GM23338 (cell line): ENCODE measurements at regions not wholly inside any gene's neighbourhood (a gene's known extent, or its start where the extent isn't known, plus 50 kb on each side); places are given as distances from the start of the nearest gene placed in this dataset.

Experiments
- ATAC-seq: fragments of 200-7000 bp; cut with Tn5 transposase; 3 replicates; pipeline ENCODE4 v1.9.1; 2020
- DNase-seq: peaks from one replicate; pipeline ENCODE4 v3.0.0-alpha.2; 2015; ENCODE audit warnings: low spot score
- H2AFZ ChIP-seq: fragments of 200-600 bp; sonication (generic); 2 replicates; pipeline ENCODE4 v1.8.0; 2016; ENCODE audit warnings: antibody characterized with exemption, mild to moderate bottlenecking, moderate library complexity
- H3F3A ChIP-seq: fragments of 200-600 bp; sonication (generic); replicated peaks from 2 replicates; pipeline ENCODE4 v1.8.0; 2017; ENCODE audit warnings: antibody characterized with exemption, mixed run types, low read depth
- H3K27ac ChIP-seq: fragments of 200-600 bp; sonication (generic); 2 replicates; pipeline ENCODE4 v1.6.1; 2016; ENCODE audit warnings: low read depth
- H3K27me3 ChIP-seq: fragments of 200-600 bp; sonication (generic); 2 replicates; pipeline ENCODE4 v1.8.0; 2016; ENCODE audit warnings: mild to moderate bottlenecking, mixed run types, moderate library complexity; ENCODE audit not compliant: insufficient read depth
- H3K36me3 ChIP-seq: fragments of 200-600 bp; sonication (generic); 2 replicates; pipeline ENCODE4 v1.8.0; 2016; ENCODE audit warnings: mild to moderate bottlenecking; ENCODE audit not compliant: insufficient read depth
- H3K4me1 ChIP-seq: fragments of 200-600 bp; sonication (generic); 2 replicates; pipeline ENCODE4 v1.8.0; 2016; ENCODE audit warnings: mild to moderate bottlenecking, moderate library complexity; ENCODE audit not compliant: insufficient read depth
- H3K4me2 ChIP-seq: fragments of 200-600 bp; sonication (generic); 2 replicates; pipeline ENCODE4 v1.7.1; 2017; ENCODE audit warnings: mixed run types
- H3K4me3 ChIP-seq: fragments of 200-600 bp; sonication (generic); 2 replicates; pipeline ENCODE4 v1.6.1; 2016; ENCODE audit warnings: mixed run types
- H3K79me2 ChIP-seq: fragments of 200-600 bp; sonication (generic); replicated peaks from 2 replicates; pipeline ENCODE4 v1.8.0; 2017; ENCODE audit warnings: mild to moderate bottlenecking; ENCODE audit not compliant: insufficient read depth
- H3K9me2 ChIP-seq: fragments of 200-600 bp; sonication (generic); 2 replicates; pipeline ENCODE4 v1.8.0; 2017; ENCODE audit not compliant: insufficient read depth
- H4K20me1 ChIP-seq: fragments of 200-600 bp; sonication (generic); replicated peaks from 2 replicates; pipeline ENCODE4 v1.8.0; 2017; ENCODE audit warnings: mild to moderate bottlenecking; ENCODE audit not compliant: insufficient read depth
- H3K27ac Mint-ChIP-seq: 2 replicates; pipeline ENCODE4 v1.8.0; 2020; ENCODE audit warnings: inconsistent platforms, mild to moderate bottlenecking, moderate library complexity, mixed read lengths
- H3K27me3 Mint-ChIP-seq: 3 replicates; pipeline ENCODE4 v1.8.0; 2022; ENCODE audit warnings: low read depth, mild to moderate bottlenecking, moderate library complexity, mixed read lengths, inconsistent platforms; ENCODE audit not compliant: insufficient read depth, poor library complexity
- H3K36me3 Mint-ChIP-seq: 3 replicates; pipeline ENCODE4 v1.8.0; 2021; ENCODE audit warnings: low read depth, mild to moderate bottlenecking, inconsistent platforms, moderate library complexity, mixed read lengths
- H3K4me1 Mint-ChIP-seq: 3 replicates; pipeline ENCODE4 v1.8.0; 2020; ENCODE audit warnings: mild to moderate bottlenecking, inconsistent platforms, mixed read lengths
- H3K4me3 Mint-ChIP-seq: 3 replicates; pipeline ENCODE4 v1.8.0; 2021; ENCODE audit warnings: moderate library complexity, mild to moderate bottlenecking, inconsistent platforms, mixed read lengths
- H3K9me3 Mint-ChIP-seq: 3 replicates; pipeline ENCODE4 v1.8.0; 2020; ENCODE audit warnings: moderate library complexity, mild to moderate bottlenecking, inconsistent platforms, mixed read lengths
- CREB1 ChIP-seq: fragments of 250-450 bp; sonication (Bioruptor Pico); IDR thresholded peaks from 2 replicates; pipeline ENCODE4 v1.5.0; 2020; ENCODE audit warnings: low read depth, mild to moderate bottlenecking, moderate library complexity
- CTCF ChIP-seq, 2 experiments: fragments of 200-600 bp in 1 of 2; sonication (generic) in 1 of 2; conservative IDR thresholded peaks; 2 replicates each; pipeline versions ENCODE4 v1.5.1 to v1.6.1; 2016 to 2017; ENCODE audit warnings: antibody characterized with exemption in 2 of 2, low read depth in 2 of 2, mild to moderate bottlenecking in 2 of 2, moderate library complexity in 1 of 2
- ETS1 ChIP-seq: IDR thresholded peaks from 2 replicates; pipeline ENCODE4 v1.6.1; 2016; ENCODE audit warnings: antibody characterized with exemption
- EZH2phosphoT487 ChIP-seq: fragments of 200-600 bp; sonication (generic); IDR thresholded peaks from one replicate; pipeline ENCODE4 v1.8.1; 2018; ENCODE audit warnings: antibody characterized with exemption; ENCODE audit not compliant: unreplicated experiment
- JUNB ChIP-seq: IDR thresholded peaks from one replicate; pipeline ENCODE4 v1.6.1; 2016; ENCODE audit warnings: antibody characterized with exemption; ENCODE audit not compliant: unreplicated experiment
- POLR2AphosphoS5 ChIP-seq: IDR thresholded peaks from 2 replicates; pipeline ENCODE4 v1.6.1; 2016; ENCODE audit warnings: antibody characterized with exemption, low read depth
- REST ChIP-seq: IDR thresholded peaks from one replicate; pipeline ENCODE4 v1.6.1; 2018; ENCODE audit warnings: antibody characterized with exemption; ENCODE audit not compliant: unreplicated experiment
- STAT1 ChIP-seq: IDR thresholded peaks from one replicate; pipeline ENCODE4 v1.6.1; 2016; ENCODE audit warnings: antibody characterized with exemption; ENCODE audit not compliant: unreplicated experiment
- ZNF114 ChIP-seq: fragments of 250-450 bp; sonication (Bioruptor Pico); IDR thresholded peaks from 2 replicates; pipeline ENCODE4 v1.5.0; 2020; ENCODE audit warnings: mild to moderate bottlenecking, moderate library complexity
- ZNF331 ChIP-seq: fragments of 250-450 bp; sonication (Bioruptor Pico); IDR thresholded peaks from 2 replicates; pipeline ENCODE4 v1.5.0; 2020; ENCODE audit warnings: low read depth, mild to moderate bottlenecking, moderate library complexity

GRCh38 chr1:19591482-19592091 lies 52.5 kb upstream of the NBL1 start:
- no peaks in the 10 kb centered on the region for H3K36me3 ChIP-seq
- no peak overlapping the region for H3K4me3 ChIP-seq
- no peaks in the 10 kb centered on the region; the same call in 1 of the 2 replicates for H4K20me1 ChIP-seq
- no peaks in the 10 kb centered on the region for H3K79me2 ChIP-seq
- no peak overlapping the region for H3K27ac Mint-ChIP-seq
- H3K9me2 ChIP-seq, result no peaks in the 10 kb centered on the region
- no peak overlapping the region for H3K4me2 ChIP-seq
- H3K27me3 ChIP-seq, result no peaks in the 10 kb centered on the region
- H3K4me3 Mint-ChIP-seq, result no peak overlapping the region
- peaks cover 3% of the 10 kb centered on the region; the same call in 2 of the 3 replicates for H3K4me1 Mint-ChIP-seq
- DNase-seq (no peak), ATAC-seq (no peak)
- H3K9me3 Mint-ChIP-seq, result no peaks in the 10 kb centered on the region
- TF ChIP-seq ZNF331 (CRISPR knock-in tag) (no peak), POLR2AphosphoS5 (no peak), ZNF114 (CRISPR knock-in tag) (no peak), EZH2phosphoT487 (no peak), CREB1 (CRISPR knock-in tag) (no peak), CTCF (conservative IDR thresholded peaks at IDR 0.05; ENCODE audit: low read depth in 2 of 2) (no peak), REST (no peak), JUNB (no peak), ETS1 (no peak), STAT1 (no peak)
- peaks cover 4% of the 10 kb centered on the region for H3K4me1 ChIP-seq
- no peak overlapping the region for H3K27ac ChIP-seq
- H3F3A ChIP-seq, result no peaks in the 10 kb centered on the region
- no peak overlapping the region for H2AFZ ChIP-seq
- no peaks in the 10 kb centered on the region for H3K36me3 Mint-ChIP-seq
- peaks cover 5% of the 10 kb centered on the region for H3K27me3 Mint-ChIP-seq
